ENCODE measurements at regions not wholly inside any gene's neighbourhood (a gene's known extent, or its start where the extent isn't known, plus 50 kb on each side); places are given as distances from the start of the nearest gene placed in this dataset.

DNA sequence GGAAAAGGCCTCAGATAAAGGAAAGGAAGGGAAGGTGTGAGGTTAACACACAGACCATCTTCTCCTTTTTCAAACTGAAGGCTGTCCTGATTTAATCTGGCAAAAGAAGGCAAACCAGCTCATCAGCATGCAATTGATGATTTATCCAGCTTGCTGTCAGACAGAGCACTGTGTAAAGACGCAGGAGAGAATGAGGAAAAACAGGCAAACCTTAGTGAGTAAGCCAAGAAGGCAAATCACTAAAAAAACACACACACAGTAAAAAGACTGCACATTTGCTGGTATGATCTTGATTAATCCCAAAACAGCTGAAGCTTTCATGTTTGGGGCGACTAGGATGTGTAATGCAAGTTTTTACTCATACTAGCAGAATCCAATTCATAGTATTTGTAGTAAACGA, 65.8 kb upstream of the SKAP2 start:
- H3K9me3 ChIP-seq (ENCODE audit: control insufficient read depth, low read length) = no peaks in the 10 kb centered on the region
- no peak overlapping the region for H3K4me3 ChIP-seq (ENCODE audit: extremely low read depth, insufficient read depth, low read length, poor library complexity, severe bottlenecking)
- no peak overlapping the region for H3K27ac ChIP-seq (ENCODE audit: low read depth, low read length, severe bottlenecking)
- no peaks in the 10 kb centered on the region for H3K4me1 ChIP-seq (ENCODE audit: control insufficient read depth, insufficient read depth, low read length, poor library complexity, severe bottlenecking)
- no peaks in the 10 kb centered on the region for H3K36me3 ChIP-seq (ENCODE audit: control insufficient read depth, insufficient read depth, low read length)
- no CpG with 5 or more reads among the region's 3 CpGs for WGBS, 2 experiments (ENCODE audit: insufficient coverage in 2 of 2)

DNA sequence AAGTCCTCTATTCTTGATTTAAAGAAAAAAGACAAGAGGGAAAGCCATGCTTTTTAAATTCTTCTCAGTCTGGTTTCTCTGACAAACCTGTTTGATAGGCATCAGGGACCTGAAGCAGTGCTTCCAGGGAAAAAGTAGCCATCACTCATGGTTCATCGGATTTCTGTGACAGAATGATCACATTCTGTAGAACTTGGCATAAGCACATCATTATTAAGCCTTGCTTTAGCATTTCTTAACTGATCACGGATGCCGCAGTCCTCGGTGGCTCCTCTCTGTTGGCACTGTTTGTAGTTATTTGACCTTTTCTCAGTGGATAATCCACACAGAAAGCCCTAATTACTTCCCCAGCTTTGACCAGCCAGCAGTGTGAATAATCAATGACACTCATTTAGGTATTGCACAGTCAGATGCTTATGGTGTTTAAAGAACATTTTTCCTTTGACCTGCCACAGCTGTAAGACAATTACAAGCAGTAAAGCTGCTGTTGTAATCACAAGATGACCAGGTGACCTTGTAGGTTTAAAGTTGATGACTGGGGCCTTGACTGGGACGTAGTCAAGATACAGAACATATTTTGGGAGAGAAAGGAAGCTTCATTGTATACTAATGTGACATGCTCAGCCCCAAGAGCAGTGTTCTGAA, 64.4 kb upstream of the SKAP2 start:
- no peak overlapping the region for H3K4me3 ChIP-seq (ENCODE audit: extremely low read depth, insufficient read depth, low read length, poor library complexity, severe bottlenecking)
- H3K36me3 ChIP-seq (ENCODE audit: control insufficient read depth, insufficient read depth, low read length) = no peaks in the 10 kb centered on the region
- 80 to 82% methylated on average over 5 of the region's 5 CpGs for WGBS, 2 experiments (ENCODE audit: insufficient coverage in 2 of 2)
- no peaks in the 10 kb centered on the region for H3K4me1 ChIP-seq (ENCODE audit: control insufficient read depth, insufficient read depth, low read length, poor library complexity, severe bottlenecking)
- no peak overlapping the region for H3K27ac ChIP-seq (ENCODE audit: low read depth, low read length, severe bottlenecking)
- H3K9me3 ChIP-seq (ENCODE audit: control insufficient read depth, low read length) = no peaks in the 10 kb centered on the region

DNA sequence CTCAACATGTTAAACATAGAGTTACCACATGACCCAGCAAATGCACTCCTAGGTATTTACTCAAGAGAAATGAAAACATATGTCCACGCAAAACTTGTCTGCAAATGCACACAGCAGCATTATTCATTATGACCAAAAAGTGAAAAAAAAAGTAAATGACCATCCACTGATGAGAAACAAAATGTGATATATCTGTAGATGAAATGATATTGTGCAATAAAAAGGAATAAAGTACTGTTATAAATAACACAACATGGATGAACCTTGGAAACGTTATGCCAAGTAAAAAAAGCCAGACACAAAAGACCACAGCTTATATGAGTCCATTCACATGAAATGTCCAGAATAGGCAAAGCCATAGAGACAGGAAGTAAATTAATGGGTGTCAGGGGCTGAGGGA, 61.4 kb upstream of the SKAP2 start:
- H3K4me1 ChIP-seq (ENCODE audit: control insufficient read depth, insufficient read depth, low read length, poor library complexity, severe bottlenecking) = no peaks in the 10 kb centered on the region
- H3K36me3 ChIP-seq (ENCODE audit: control insufficient read depth, insufficient read depth, low read length) = no peaks in the 10 kb centered on the region
- H3K27ac ChIP-seq (ENCODE audit: low read depth, low read length, severe bottlenecking) = no peak overlapping the region
- H3K4me3 ChIP-seq (ENCODE audit: extremely low read depth, insufficient read depth, low read length, poor library complexity, severe bottlenecking) = no peak overlapping the region
- no peaks in the 10 kb centered on the region for H3K9me3 ChIP-seq (ENCODE audit: control insufficient read depth, low read length)
- no CpG with 5 or more reads among the region's 2 CpGs for WGBS, 2 experiments (ENCODE audit: insufficient coverage in 2 of 2)

DNA sequence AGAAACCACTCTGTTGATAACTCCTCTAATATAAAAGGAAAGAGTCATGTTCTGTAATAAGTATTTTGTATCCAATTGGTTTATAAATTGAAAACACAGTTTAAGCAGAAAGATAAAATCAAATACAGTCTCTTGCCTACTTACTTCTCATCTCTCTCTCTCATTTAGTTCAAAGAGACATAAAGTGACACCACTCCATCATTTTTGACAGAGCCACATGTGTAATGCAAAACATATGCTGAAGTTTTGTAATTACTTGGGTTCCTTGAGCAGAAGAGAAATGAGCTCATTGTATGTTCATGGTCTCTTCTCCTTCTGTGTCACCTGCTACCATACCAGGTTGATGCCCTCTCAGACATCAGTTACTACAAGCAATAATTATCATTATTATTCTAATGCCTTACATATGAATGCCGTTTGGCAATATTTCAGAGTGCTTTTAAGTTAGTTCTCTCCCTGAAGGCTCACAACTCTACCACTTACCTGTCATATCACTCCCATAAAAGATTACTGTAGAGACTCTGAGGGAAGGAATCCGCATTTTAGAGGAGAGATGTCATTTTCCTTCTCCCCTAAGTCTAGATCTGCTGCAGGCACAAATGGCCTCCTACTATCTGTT, 59.9 kb upstream of the SKAP2 start:
- no peaks in the 10 kb centered on the region for H3K9me3 ChIP-seq (ENCODE audit: control insufficient read depth, low read length)
- H3K36me3 ChIP-seq (ENCODE audit: control insufficient read depth, insufficient read depth, low read length) = no peaks in the 10 kb centered on the region
- H3K27ac ChIP-seq (ENCODE audit: low read depth, low read length, severe bottlenecking) = no peak overlapping the region
- no peaks in the 10 kb centered on the region for H3K4me1 ChIP-seq (ENCODE audit: control insufficient read depth, insufficient read depth, low read length, poor library complexity, severe bottlenecking)
- no CpG with 5 or more reads among the region's 2 CpGs for WGBS, 2 experiments (ENCODE audit: insufficient coverage in 2 of 2)
- H3K4me3 ChIP-seq (ENCODE audit: extremely low read depth, insufficient read depth, low read length, poor library complexity, severe bottlenecking) = no peak overlapping the region

DNA sequence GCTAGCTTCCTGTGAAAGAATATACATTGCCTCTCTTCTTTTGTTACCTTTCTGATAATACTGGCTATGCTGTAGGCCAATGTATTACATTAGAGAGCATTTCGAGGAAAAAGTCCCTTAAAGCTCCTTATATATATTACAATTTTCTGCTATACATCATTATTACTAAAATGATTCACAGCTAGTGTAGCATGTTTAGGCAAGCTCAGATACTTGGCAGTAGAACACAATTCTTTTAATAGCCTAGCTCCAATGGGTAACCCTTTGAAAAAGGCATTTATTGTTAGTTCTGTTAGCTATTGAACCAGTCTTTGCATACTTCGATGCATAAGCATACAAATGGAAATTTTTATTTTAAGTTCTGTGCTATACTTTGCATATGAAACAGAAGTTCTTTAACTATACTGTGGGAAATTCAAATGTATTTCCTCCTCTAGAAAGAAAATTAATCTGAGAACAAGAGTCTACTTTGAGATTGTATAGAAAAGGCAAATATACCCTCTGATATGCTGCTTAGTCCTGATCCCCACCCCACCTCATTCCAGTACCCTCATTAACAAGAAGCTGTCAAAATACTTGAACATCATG, 55.6 kb upstream of the SKAP2 start:
- H3K27ac ChIP-seq (ENCODE audit: low read depth, low read length, severe bottlenecking) = no peak overlapping the region
- no peak overlapping the region for H3K4me3 ChIP-seq (ENCODE audit: extremely low read depth, insufficient read depth, low read length, poor library complexity, severe bottlenecking)
- no CpG with 5 or more reads among the region's 2 CpGs for WGBS, 2 experiments (ENCODE audit: insufficient coverage in 2 of 2)
- H3K4me1 ChIP-seq (ENCODE audit: control insufficient read depth, insufficient read depth, low read length, poor library complexity, severe bottlenecking) = no peaks in the 10 kb centered on the region
- H3K9me3 ChIP-seq (ENCODE audit: control insufficient read depth, low read length) = no peaks in the 10 kb centered on the region
- no peaks in the 10 kb centered on the region for H3K36me3 ChIP-seq (ENCODE audit: control insufficient read depth, insufficient read depth, low read length)

DNA sequence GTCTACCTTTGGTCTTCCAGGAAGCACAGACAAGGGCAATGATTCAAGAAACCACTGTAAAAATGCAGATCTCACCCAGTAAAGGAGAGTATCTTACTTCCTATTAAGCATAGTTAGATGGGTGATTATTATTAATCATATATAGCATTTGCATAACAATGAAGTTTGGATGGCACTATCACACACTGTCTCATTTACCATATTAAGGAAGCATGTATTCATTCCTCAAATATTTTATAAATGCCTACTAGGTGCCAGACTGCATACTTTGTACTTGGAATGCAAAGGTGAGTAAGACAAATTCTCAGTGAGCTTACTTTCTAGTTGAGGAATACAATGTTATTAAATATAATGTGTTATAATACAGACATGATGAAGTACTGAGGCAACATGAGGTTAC, 53.9 kb upstream of the SKAP2 start:
- Histone ChIP-seq H3K27ac (ENCODE audit: low read depth, low read length, severe bottlenecking) (no peak overlapping the region), H3K4me1 (ENCODE audit: control insufficient read depth, insufficient read depth, low read length, poor library complexity, severe bottlenecking) (no peaks in the 10 kb centered on the region), H3K36me3 (ENCODE audit: control insufficient read depth, insufficient read depth, low read length) (no peaks in the 10 kb centered on the region), H3K9me3 (ENCODE audit: control insufficient read depth, low read length) (no peaks in the 10 kb centered on the region), H3K4me3 (ENCODE audit: extremely low read depth, insufficient read depth, low read length, poor library complexity, severe bottlenecking) (no peak overlapping the region)

DNA sequence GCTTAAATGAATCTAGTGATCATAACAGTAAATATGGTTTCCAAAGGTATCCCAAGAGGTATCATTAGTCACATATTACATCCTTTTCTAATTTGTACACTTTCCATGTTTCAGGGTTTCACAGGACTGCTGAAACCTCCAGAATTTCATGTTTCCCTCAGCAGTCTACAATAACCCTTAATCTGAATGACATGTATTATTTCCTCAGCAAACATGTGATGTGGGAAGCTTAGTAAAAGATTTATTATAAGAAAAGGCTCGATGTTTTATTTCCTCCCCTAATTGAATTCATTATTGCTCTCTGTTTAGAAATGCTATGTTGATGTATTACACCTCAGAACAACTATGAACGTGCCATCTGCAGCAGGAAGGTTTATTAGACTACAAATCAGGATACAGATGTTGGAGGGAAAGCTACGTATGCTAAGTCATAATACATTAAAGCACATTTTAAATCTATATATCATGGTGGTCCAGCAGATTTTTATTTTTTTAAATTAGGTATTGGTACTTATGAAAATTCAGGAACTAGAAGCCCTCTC, 52.5 kb upstream of the SKAP2 start:
- H3K9me3 ChIP-seq (ENCODE audit: control insufficient read depth, low read length) = no peaks in the 10 kb centered on the region
- no peaks in the 10 kb centered on the region for H3K4me1 ChIP-seq (ENCODE audit: control insufficient read depth, insufficient read depth, low read length, poor library complexity, severe bottlenecking)
- H3K36me3 ChIP-seq (ENCODE audit: control insufficient read depth, insufficient read depth, low read length) = no peaks in the 10 kb centered on the region
- no peak overlapping the region for H3K27ac ChIP-seq (ENCODE audit: low read depth, low read length, severe bottlenecking)
- WGBS, 2 experiments (ENCODE audit: insufficient coverage in 2 of 2) = no CpG with 5 or more reads among the region's 3 CpGs
- no peak overlapping the region for H3K4me3 ChIP-seq (ENCODE audit: extremely low read depth, insufficient read depth, low read length, poor library complexity, severe bottlenecking)

DNA sequence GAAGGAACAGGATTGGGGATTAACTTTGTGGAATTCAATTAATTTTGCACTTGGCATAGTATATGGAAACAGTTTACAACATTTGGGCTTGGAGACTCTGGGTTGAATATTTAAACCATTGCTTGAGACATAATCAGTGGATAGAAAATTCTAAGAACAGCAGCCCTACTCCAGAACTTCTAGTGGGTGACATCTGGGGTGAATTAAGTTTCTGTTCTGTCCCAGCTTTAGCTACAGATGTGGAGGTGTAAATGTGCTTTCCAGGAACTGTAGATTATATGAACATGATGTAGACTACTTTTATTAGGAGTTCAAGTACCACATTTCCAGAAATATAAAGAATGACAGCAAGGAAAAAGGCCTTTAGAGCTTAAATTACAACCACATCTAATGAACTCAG, 51.9 kb upstream of the SKAP2 start:
- Histone ChIP-seq H3K9me3 (ENCODE audit: control insufficient read depth, low read length) (no peaks in the 10 kb centered on the region), H3K27ac (ENCODE audit: low read depth, low read length, severe bottlenecking) (no peak overlapping the region), H3K4me1 (ENCODE audit: control insufficient read depth, insufficient read depth, low read length, poor library complexity, severe bottlenecking) (no peaks in the 10 kb centered on the region), H3K4me3 (ENCODE audit: extremely low read depth, insufficient read depth, low read length, poor library complexity, severe bottlenecking) (no peak overlapping the region), H3K36me3 (ENCODE audit: control insufficient read depth, insufficient read depth, low read length) (no peaks in the 10 kb centered on the region)

All from mesodermal cell (in vitro differentiated cells).